Stimulated activated CD4-positive, alpha-beta T cell treated with anti-CD3 and anti-CD28 coated beads, Interleukin-1b, Interleukin-23, amount 100 ng/mL, for 48 hours (primary cell): ENCODE measurements at regions not wholly inside any gene's neighbourhood (a gene's known extent, or its start where the extent isn't known, plus 50 kb on each side); places are given as distances from the start of the nearest gene placed in this dataset.

Experiments
- DNase-seq: peaks from one replicate; pipeline ENCODE4 v3.0.0-alpha.2; 2020

GRCh38 chr12:46914336-46914735 is 88.5 kb upstream of the SLC38A4 start:
- no peak for DNase-seq

GRCh38 chr12:46915082-46915481 is 89.3 kb upstream of the SLC38A4 start:
- DNase-seq = no peak

GRCh38 chr12:46915836-46916235 is 90.0 kb upstream of the SLC38A4 start:
- DNase-seq = no peak

GRCh38 chr12:46916796-46917419 is 91.1 kb upstream of the SLC38A4 start:
- DNase-seq = no peak

- no peak for DNase-seq
These were observed 92.0 kb upstream of the SLC38A4 start for GRCh38 chr12:46917821-46918220.

GRCh38 chr12:46918631-46919030 is 92.8 kb upstream of the SLC38A4 start:
- no peak for DNase-seq

- DNase-seq = no peak
These were observed 94.0 kb upstream of the SLC38A4 start for GRCh38 chr12:46919666-46920400.

GRCh38 chr12:46920499-46920898 is 94.7 kb upstream of the SLC38A4 start:
- no peak for DNase-seq

GRCh38 chr12:46921048-46921763 is 95.4 kb upstream of the SLC38A4 start:
- DNase-seq = no peak

- DNase-seq = no peak
These were observed 96.0 kb upstream of the SLC38A4 start for GRCh38 chr12:46921764-46922133.

- no peak for DNase-seq
These were observed 100.7 kb upstream of the SLC38A4 start for GRCh38 chr12:46926526-46926925.

GRCh38 chr12:46930101-46930500 is 104.3 kb upstream of the SLC38A4 start:
- DNase-seq = no peak

GRCh38 chr12:46933947-46934346 is 108.2 kb upstream of the SLC38A4 start:
- DNase-seq = no peak

GRCh38 chr12:46934374-46935111 is 108.7 kb upstream of the SLC38A4 start:
- DNase-seq = no peak

GRCh38 chr12:46935271-46935847 is 109.6 kb upstream of the SLC38A4 start:
- DNase-seq = no peak

- no peak for DNase-seq
These were observed 110.2 kb upstream of the SLC38A4 start for GRCh38 chr12:46936042-46936441.

- no peak for DNase-seq
These were observed 112.4 kb upstream of the SLC38A4 start for GRCh38 chr12:46938071-46938678.

- no peak for DNase-seq
These were observed 116.2 kb upstream of the SLC38A4 start for GRCh38 chr12:46941981-46942380.

- no peak for DNase-seq
These were observed 116.8 kb upstream of the SLC38A4 start for GRCh38 chr12:46942579-46942978.

- no peak for DNase-seq
These were observed 118.3 kb upstream of the SLC38A4 start for GRCh38 chr12:46944088-46944487.

- no peak for DNase-seq
These were observed 119.0 kb upstream of the SLC38A4 start for GRCh38 chr12:46944771-46945170.

- no peak for DNase-seq
These were observed 119.8 kb upstream of the SLC38A4 start for GRCh38 chr12:46945591-46945990.

- no peak for DNase-seq
These were observed 120.3 kb upstream of the SLC38A4 start for GRCh38 chr12:46946137-46946536.
